H1 (cell line): ENCODE measurements at regions not wholly inside any gene's neighbourhood (a gene's known extent, or its start where the extent isn't known, plus 50 kb on each side); places are given as distances from the start of the nearest gene placed in this dataset.
A peak's percentile ranks its signal among the peaks of the same experiment; 100 is the strongest.

Experiments
- CTCF ChIA-PET: fragments of 300-600 bp; sonication (Branson Sonifier 250); formaldehyde crosslinking; loops from one replicate; lab custom pipeline; 2021; ENCODE audit not compliant: partially characterized antibody; lab: Charles Lee
- POLR2A ChIA-PET: fragments of 300-600 bp; sonication (Branson Sonifier 250); formaldehyde crosslinking; loops from one replicate; lab custom pipeline; 2021; ENCODE audit warnings: inconsistent platforms; ENCODE audit not compliant: partially characterized antibody; lab: Charles Lee
- DNase-seq, 2 experiments: peaks; one replicate each; pipeline versions ENCODE4 v3.0.0 to v3.0.0-alpha.2; 2010 to 2022; ENCODE audit warnings: low spot score in 2 of 2, low read depth in 1 of 2, mixed read lengths in 1 of 2
- FAIRE-seq: peaks from 2 replicates; lab custom pipeline; 2011; peaks lifted over from hg19 to GRCh38; lab: Jason Lieb, UNC
- H2AFZ ChIP-seq: 2 replicates; pipeline ENCODE4 v1.8.1; 2012; ENCODE audit warnings: low read length, inconsistent platforms
- H2AK5ac ChIP-seq: 2 replicates; pipeline ENCODE4 v1.6.1; 2013; ENCODE audit warnings: low read depth, low read length
- H2BK120ac ChIP-seq: replicated peaks from 2 replicates; pipeline ENCODE3; 2013; ENCODE audit warnings: low read depth, low read length, inconsistent platforms
- H2BK12ac ChIP-seq: 2 replicates; pipeline ENCODE4 v1.6.1; 2013; ENCODE audit warnings: low read depth, low read length
- H2BK15ac ChIP-seq: 2 replicates; pipeline ENCODE4 v1.6.1; 2013; ENCODE audit warnings: low read length
- H2BK20ac ChIP-seq: 2 replicates; pipeline ENCODE4 v1.6.1; 2013; ENCODE audit warnings: low read length
- H2BK5ac ChIP-seq: 2 replicates; pipeline ENCODE4 v1.6.1; 2013; ENCODE audit warnings: low read depth, low read length
- H3K14ac ChIP-seq: 2 replicates; pipeline ENCODE4 v1.6.1; 2013; ENCODE audit warnings: inconsistent platforms; ENCODE audit not compliant: insufficient read length
- H3K18ac ChIP-seq: 2 replicates; pipeline ENCODE4 v1.6.1; 2013; ENCODE audit warnings: low read length; ENCODE audit errors: extremely low read depth
- H3K23ac ChIP-seq: 2 replicates; pipeline ENCODE4 v1.6.1; 2013; ENCODE audit warnings: inconsistent platforms; ENCODE audit not compliant: insufficient read length
- H3K23me2 ChIP-seq: 2 replicates; pipeline ENCODE4 v1.6.1; 2013; ENCODE audit warnings: low read depth, low read length
- H3K27ac ChIP-seq: 2 replicates; pipeline ENCODE4 v1.6.1; 2011; ENCODE audit warnings: low read depth, low read length, inconsistent platforms
- H3K27me3 ChIP-seq, 4 experiments: replicated peaks in 1 of 4; 1 replicate in 1 of 4; 2 replicates in 3 of 4; pipeline versions ENCODE4 v1.6.1 to v1.8.1; 2011 to 2013; ENCODE audit warnings: low read length in 3 of 4, mild to moderate bottlenecking in 3 of 4, inconsistent platforms in 2 of 4, mixed read lengths in 2 of 4, moderate library complexity in 1 of 4; ENCODE audit not compliant: control insufficient read depth in 3 of 4, insufficient read depth in 3 of 4; ENCODE audit errors: extremely low read depth in 1 of 4
- H3K36me3 ChIP-seq, 4 experiments: 2 replicates each; pipeline versions ENCODE4 v1.6.1 to v1.8.1; 2011 to 2013; ENCODE audit warnings: mild to moderate bottlenecking in 4 of 4, low read length in 3 of 4, moderate library complexity in 2 of 4, control low read depth in 1 of 4, inconsistent platforms in 1 of 4; ENCODE audit not compliant: insufficient read depth in 4 of 4, control insufficient read depth in 2 of 4
- H3K4ac ChIP-seq: replicated peaks from 2 replicates; pipeline ENCODE3; 2013; ENCODE audit warnings: low read length, low read depth, mixed read lengths, inconsistent platforms; ENCODE audit not compliant: insufficient read length
- H3K4me1 ChIP-seq, 4 experiments: replicated peaks in 1 of 4; 1 replicate in 1 of 4; 2 replicates in 3 of 4; pipeline versions ENCODE4 v1.6.1 to v1.8.1; 2011 to 2013; ENCODE audit warnings: low read length in 3 of 4, inconsistent platforms in 2 of 4, mixed read lengths in 1 of 4; ENCODE audit not compliant: insufficient read depth in 4 of 4, control insufficient read depth in 3 of 4
- H3K4me2 ChIP-seq, 2 experiments: 2 replicates each; pipeline versions ENCODE4 v1.6.1 to v1.8.1; 2011 to 2013; ENCODE audit warnings: low read depth in 2 of 2, low read length in 2 of 2, control low read depth in 1 of 2, inconsistent platforms in 1 of 2, mild to moderate bottlenecking in 1 of 2; ENCODE audit not compliant: insufficient read depth in 1 of 2
- H3K4me3 ChIP-seq, 4 experiments: fragments of 200-600, 300-600 bp in 1 of 4; sonication (generic), shearing (Covaris generic), sonication (Bioruptor Twin) in 1 of 4; 2 replicates each; pipeline versions ENCODE4 v1.5.1 to v1.8.1; 2011 to 2016; ENCODE audit warnings: low read length in 4 of 4, low read depth in 3 of 4, control low read depth in 2 of 4, inconsistent platforms in 2 of 4, mild to moderate bottlenecking in 2 of 4, mixed read lengths in 1 of 4, moderate library complexity in 1 of 4; ENCODE audit not compliant: insufficient read depth in 2 of 4; ENCODE audit errors: extremely low read depth in 1 of 4
- H3K56ac ChIP-seq: replicated peaks from 2 replicates; pipeline ENCODE3; 2013; ENCODE audit warnings: low read depth, mild to moderate bottlenecking, mixed read lengths, low read length, inconsistent platforms; ENCODE audit not compliant: insufficient read length
- H3K79me1 ChIP-seq: 2 replicates; pipeline ENCODE4 v1.6.1; 2013; ENCODE audit warnings: low read depth, low read length, control low read depth
- H3K79me2 ChIP-seq, 2 experiments: 2 replicates each; pipeline versions ENCODE4 v1.6.1 to v1.8.1; 2012 to 2013; ENCODE audit warnings: low read length in 2 of 2, mild to moderate bottlenecking in 2 of 2, inconsistent platforms in 1 of 2; ENCODE audit not compliant: insufficient read depth in 2 of 2, control insufficient read depth in 1 of 2
- H3K9ac ChIP-seq, 4 experiments: replicated peaks in 1 of 4; 1 replicate in 1 of 4; 2 replicates in 3 of 4; pipeline versions ENCODE4 v1.6.1 to v1.8.1; 2011 to 2013; ENCODE audit warnings: low read depth in 3 of 4, low read length in 3 of 4, control low read depth in 2 of 4, mild to moderate bottlenecking in 2 of 4, moderate library complexity in 2 of 4, inconsistent platforms in 1 of 4; ENCODE audit errors: extremely low read depth in 1 of 4
- H3K9me3 ChIP-seq, 2 experiments: 2 replicates each; pipeline versions ENCODE4 v1.6.1 to v1.8.1; 2012 to 2013; ENCODE audit warnings: mild to moderate bottlenecking in 2 of 2, moderate library complexity in 2 of 2, control low read depth in 1 of 2, inconsistent platforms in 1 of 2, low read depth in 1 of 2, low read length in 1 of 2, mixed read lengths in 1 of 2; ENCODE audit not compliant: insufficient read depth in 2 of 2
- H4K20me1 ChIP-seq, 2 experiments: replicated peaks in 1 of 2; 2 replicates each; pipeline versions ENCODE3 to v1.8.1; 2011 to 2013; ENCODE audit warnings: inconsistent platforms in 2 of 2, low read length in 2 of 2, mild to moderate bottlenecking in 1 of 2; ENCODE audit not compliant: insufficient read depth in 2 of 2, control insufficient read depth in 1 of 2
- H4K5ac ChIP-seq: 2 replicates; pipeline ENCODE4 v1.6.1; 2013; ENCODE audit warnings: low read length, low read depth, mixed read lengths, inconsistent platforms; ENCODE audit not compliant: insufficient read length
- H4K8ac ChIP-seq: 2 replicates; pipeline ENCODE4 v1.8.0; 2013; ENCODE audit warnings: mild to moderate bottlenecking, moderate library complexity, low read length, inconsistent platforms; ENCODE audit not compliant: insufficient read depth; ENCODE audit errors: extremely low read depth
- H4K91ac ChIP-seq: replicated peaks from 2 replicates; pipeline ENCODE3; 2013; ENCODE audit warnings: low read length, mixed read lengths, inconsistent platforms; ENCODE audit not compliant: insufficient read length
- CEBPB ChIP-seq: IDR thresholded peaks from 2 replicates; pipeline ENCODE4 v1.6.1; 2012; ENCODE audit warnings: low read depth, low read length
- EZH2 ChIP-seq: fragments of 200-600 bp; sonication (generic); IDR thresholded peaks from 2 replicates; pipeline ENCODE4 v1.7.1; 2012; ENCODE audit warnings: low read depth, mild to moderate bottlenecking, moderate library complexity, low read length, inconsistent platforms; ENCODE audit not compliant: severe bottlenecking
- JUN ChIP-seq: IDR thresholded peaks from 2 replicates; pipeline ENCODE4 v1.6.1; 2011; ENCODE audit warnings: low read depth, mild to moderate bottlenecking, improper control_type of control experiment, low read length
- RXRA ChIP-seq: IDR thresholded peaks from 2 replicates; pipeline ENCODE4 v1.6.1; 2011; ENCODE audit warnings: low read depth, mild to moderate bottlenecking, low read length, moderate library complexity; ENCODE audit not compliant: insufficient read depth
- SIX5 ChIP-seq: IDR thresholded peaks from 2 replicates; pipeline ENCODE4 v1.6.1; 2011; ENCODE audit warnings: mild to moderate bottlenecking, low read depth, low read length
- SP1 ChIP-seq: IDR thresholded peaks from 2 replicates; pipeline ENCODE4 v1.6.1; 2011; ENCODE audit warnings: low read depth, low read length
- SP4 ChIP-seq: IDR thresholded peaks from 2 replicates; pipeline ENCODE4 v1.6.1; 2012; ENCODE audit warnings: low read length, inconsistent platforms
- TAF7 ChIP-seq: optimal IDR thresholded peaks from 2 replicates; pipeline ENCODE3; 2011; ENCODE audit warnings: low read depth, mild to moderate bottlenecking, inconsistent platforms, low read length, moderate library complexity, borderline replicate concordance
- TBP ChIP-seq: IDR thresholded peaks from 2 replicates; pipeline ENCODE4 v1.6.1; 2011; ENCODE audit warnings: low read depth, low read length, improper control_type of control experiment
- WGBS, 2 experiments: shearing (Covaris generic) in 1 of 2; methylation state at CpG; one replicate each; pipeline versions ENCODE4 v1.1.6 to v1.1.7; 2013 to 2015; ENCODE audit warnings: low lambda C conversion rate in 2 of 2, mixed read lengths in 2 of 2, inconsistent platforms in 1 of 2, low coverage in 1 of 2, missing lambda C conversion rate in 1 of 2; ENCODE audit not compliant: insufficient replicate concordance in 2 of 2, insufficient coverage in 1 of 2, insufficient read length in 1 of 2; ENCODE audit errors: extremely low coverage in 1 of 2, missing lambda C conversion rate in 1 of 2; 5-methylcytosine and 5-hydroxymethylcytosine counted together
- TF ChIP-seq, protein P1 (sequence below): IDR thresholded peaks from 2 replicates; pipeline ENCODE4 v1.6.1; 2012; ENCODE audit warnings: inconsistent platforms
- TF ChIP-seq, protein P2 (sequence below): IDR thresholded peaks from 2 replicates; pipeline ENCODE4 v1.6.1; 2012; ENCODE audit warnings: inconsistent platforms
- TF ChIP-seq, protein P3 (sequence below): IDR thresholded peaks from 2 replicates; pipeline ENCODE4 v1.6.1; 2011; ENCODE audit warnings: low read depth, mild to moderate bottlenecking, low read length; ENCODE audit not compliant: insufficient read depth

DNA sequence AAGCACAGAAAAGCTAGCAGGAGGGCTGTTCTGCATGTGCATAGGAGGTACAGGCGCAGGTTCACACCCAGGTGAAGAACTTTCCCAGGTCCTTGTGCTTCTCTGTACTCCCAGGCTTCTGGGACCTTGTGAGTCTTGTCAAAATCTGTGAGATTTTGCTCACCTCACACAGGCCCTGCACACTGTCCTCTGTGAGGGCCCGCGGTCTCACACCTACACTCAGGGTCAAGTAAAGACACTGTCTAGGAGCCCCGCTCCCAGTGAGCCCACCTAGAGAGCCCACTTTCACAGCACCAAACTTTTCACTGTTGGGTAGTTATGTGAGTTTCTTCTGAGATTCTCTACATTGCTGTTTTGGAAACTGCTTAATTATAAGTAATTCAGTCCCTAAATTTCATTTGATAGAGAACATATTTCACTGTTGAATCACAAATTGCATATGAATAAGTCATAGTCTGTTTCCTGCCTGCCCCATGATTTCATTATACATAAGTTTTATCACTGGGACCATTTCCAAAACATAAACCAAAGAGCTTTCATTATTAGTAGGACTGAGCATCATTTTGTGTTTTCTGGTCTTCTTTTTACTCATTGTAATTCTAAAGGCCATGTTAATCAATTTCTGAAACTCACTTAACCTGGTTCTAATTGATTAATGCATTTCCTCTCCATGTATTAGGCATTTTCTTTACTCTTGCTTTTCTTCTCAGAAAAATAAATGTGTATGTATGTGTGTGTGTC, 234.2 kb upstream of the SPOPL start:
- Histone ChIP-seq H3K14ac (no peak overlapping the region), H3K9ac (no peak overlapping the region), H3K27me3 (no peaks in the 10 kb centered on the region), H3K4me2 (no peak overlapping the region; a peak in 1 of 4 replicates), H3K79me2 (no peaks in the 10 kb centered on the region), H4K20me1 (no peaks in the 10 kb centered on the region), H4K5ac (no peak overlapping the region), H3K56ac (no peak overlapping the region), H3K4me3 (no peak overlapping the region), H2BK20ac (no peak overlapping the region), H4K8ac (peak overlapping the region; percentile 51; the same call in 1 of the 2 replicates), H2AFZ (no peak overlapping the region), H3K23me2 (no peaks in the 10 kb centered on the region), H2BK12ac (no peak overlapping the region), H3K4ac (no peak overlapping the region), H3K36me3 (no peaks in the 10 kb centered on the region), H2BK120ac (no peak overlapping the region), H2AK5ac (no peak overlapping the region), H3K23ac (no peak overlapping the region), H3K4me1 (peaks cover 0 to 16% (median 3%) of the 10 kb centered on the region in 4 experiments; a peak in 2 of 7 replicates), H3K27ac (no peak overlapping the region), H3K9me3 (no peaks in the 10 kb centered on the region), H3K18ac (no peak overlapping the region), H3K79me1 (no peaks in the 10 kb centered on the region), H2BK15ac (no peak overlapping the region), H4K91ac (no peak overlapping the region), H2BK5ac (no peak overlapping the region)
- ChIA-PET POLR2A (no interaction called here), CTCF (interaction anchor here (1.1 kb wide), 1 partner anchor 9 kb away, joined by 4 read pairs; no protein-coding TSS in a partner anchor)
- 59% methylated on average over 4 of the region's 4 CpGs; no CpG with 5 or more reads in 1 of the 2 experiments for WGBS, 2 experiments
- no peak for FAIRE-seq
- no peak for DNase-seq
- TF ChIP-seq, protein P1, sequence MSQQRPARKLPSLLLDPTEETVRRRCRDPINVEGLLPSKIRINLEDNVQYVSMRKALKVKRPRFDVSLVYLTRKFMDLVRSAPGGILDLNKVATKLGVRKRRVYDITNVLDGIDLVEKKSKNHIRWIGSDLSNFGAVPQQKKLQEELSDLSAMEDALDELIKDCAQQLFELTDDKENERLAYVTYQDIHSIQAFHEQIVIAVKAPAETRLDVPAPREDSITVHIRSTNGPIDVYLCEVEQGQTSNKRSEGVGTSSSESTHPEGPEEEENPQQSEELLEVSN: no peak
- TF ChIP-seq CEBPB: no peak
- no peak for TF ChIP-seq EZH2
- TF ChIP-seq TBP: no peak
- no peak for TF ChIP-seq SIX5
- TF ChIP-seq, protein P2, sequence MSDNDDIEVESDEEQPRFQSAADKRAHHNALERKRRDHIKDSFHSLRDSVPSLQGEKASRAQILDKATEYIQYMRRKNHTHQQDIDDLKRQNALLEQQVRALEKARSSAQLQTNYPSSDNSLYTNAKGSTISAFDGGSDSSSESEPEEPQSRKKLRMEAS: no peak
- TF ChIP-seq SP1: no peak
- TF ChIP-seq TAF7: no peak
- TF ChIP-seq SP4: no peak
- no peak for TF ChIP-seq JUN
- TF ChIP-seq RXRA: no peak
- TF ChIP-seq, protein P3, sequence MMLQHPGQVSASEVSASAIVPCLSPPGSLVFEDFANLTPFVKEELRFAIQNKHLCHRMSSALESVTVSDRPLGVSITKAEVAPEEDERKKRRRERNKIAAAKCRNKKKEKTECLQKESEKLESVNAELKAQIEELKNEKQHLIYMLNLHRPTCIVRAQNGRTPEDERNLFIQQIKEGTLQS: no peak
